ENCODE measurements at regions not wholly inside any gene's neighbourhood (a gene's known extent, or its start where the extent isn't known, plus 50 kb on each side); places are given as distances from the start of the nearest gene placed in this dataset.
"Not testable (repeated sequence)": the region's sequence is repeated elsewhere in the genome, so short reads cannot be mapped to it uniquely, and the experiment has no call there.

GRCh38 chr3:95210878-95211277 is 1148.0 kb downstream of the NSUN3 start:
- DNase-seq = no peak

GRCh38 chr3:95212117-95212516 is 1149.3 kb downstream of the NSUN3 start:
- no peak for DNase-seq

GRCh38 chr3:95215437-95215957 is 1152.6 kb downstream of the NSUN3 start:
- no peak for DNase-seq

GRCh38 chr3:95217661-95218060 is 1154.8 kb downstream of the NSUN3 start:
- no peak for DNase-seq

- DNase-seq = no peak
These were observed 1155.6 kb downstream of the NSUN3 start for GRCh38 chr3:95218484-95218883.

GRCh38 chr3:95226437-95226836 is 1163.6 kb downstream of the NSUN3 start:
- DNase-seq = no peak

- no peak for DNase-seq
These were observed 1164.2 kb downstream of the NSUN3 start for GRCh38 chr3:95227092-95227491.

GRCh38 chr3:95228416-95228815 is 1165.6 kb downstream of the NSUN3 start:
- DNase-seq = no peak

GRCh38 chr3:95235916-95236315 is 1173.1 kb downstream of the NSUN3 start:
- no peak for DNase-seq

- DNase-seq = no peak
These were observed 1174.9 kb downstream of the NSUN3 start for GRCh38 chr3:95237783-95238182.

- DNase-seq = no peak
These were observed 1177.5 kb downstream of the NSUN3 start for GRCh38 chr3:95240395-95240794.

- not testable (repeated sequence) for DNase-seq
These were observed 1178.4 kb downstream of the NSUN3 start for GRCh38 chr3:95241256-95241655.

GRCh38 chr3:95246413-95246812 is 1183.6 kb downstream of the NSUN3 start:
- DNase-seq = no peak

- DNase-seq = no peak
These were observed 1191.2 kb downstream of the NSUN3 start for GRCh38 chr3:95254061-95254460.

- DNase-seq = no peak
These were observed 1191.9 kb downstream of the NSUN3 start for GRCh38 chr3:95254758-95255157.

GRCh38 chr3:95265129-95265528 is 1202.3 kb downstream of the NSUN3 start:
- no peak for DNase-seq

GRCh38 chr3:95271395-95271794 is 1208.5 kb downstream of the NSUN3 start:
- DNase-seq = no peak

- no peak for DNase-seq
These were observed 1209.3 kb downstream of the NSUN3 start for GRCh38 chr3:95272166-95272565.

GRCh38 chr3:95272781-95273180 is 1209.9 kb downstream of the NSUN3 start:
- no peak for DNase-seq

- no peak for DNase-seq
These were observed 1214.8 kb downstream of the NSUN3 start for GRCh38 chr3:95277613-95278012.

GRCh38 chr3:95280711-95281352 is 1218.0 kb downstream of the NSUN3 start:
- DNase-seq = no peak

GRCh38 chr3:95289295-95289694 is 1226.4 kb downstream of the NSUN3 start:
- DNase-seq = no peak

- no peak for DNase-seq
These were observed 1234.7 kb downstream of the NSUN3 start for GRCh38 chr3:95297581-95297980.

- DNase-seq = no peak
These were observed 1239.2 kb downstream of the NSUN3 start for GRCh38 chr3:95302044-95302443.

- no peak for DNase-seq
These were observed 1247.7 kb downstream of the NSUN3 start for GRCh38 chr3:95310560-95310959.
